Right lobe of liver (tissue), 6 donors: ENCODE measurements at regions not wholly inside any gene's neighbourhood (a gene's known extent, or its start where the extent isn't known, plus 50 kb on each side); places are given as distances from the start of the nearest gene placed in this dataset.

ENCODE experiments used
- ATAC-seq, 4 donors: fragments of 200-7000 bp; cut with Tn5 transposase; one replicate each; pipeline ENCODE4 v1.9.1; 2020; ENCODE audit warnings: mild to moderate bottlenecking in 4 of 4, moderate library complexity in 4 of 4
- DNase-seq, 3 donors: peaks; one replicate each; pipeline ENCODE4 v3.0.0-alpha.2; 2020
- H3K27ac ChIP-seq, 3 donors: fragments of 200-600 bp; one replicate each; pipeline ENCODE4 v1.8.0; 2022
- H3K27me3 ChIP-seq, 2 donors: fragments of 200-600 bp; one replicate each; pipeline ENCODE4 v1.8.0; 2022
- H3K36me3 ChIP-seq, 4 donors: fragments of 200-600 bp; sonication (generic) in 1 of 4; one replicate each; pipeline versions ENCODE4 v1.5.1 to v1.8.0; 2017 to 2022; ENCODE audit warnings: control low read depth in 1 of 4
- H3K4me1 ChIP-seq, 4 donors: fragments of 200-600 bp; sonication (generic) in 1 of 4; one replicate each; pipeline versions ENCODE4 v1.5.1 to v1.8.0; 2017 to 2022; ENCODE audit warnings: control low read depth in 1 of 4
- H3K4me3 ChIP-seq, 3 donors: fragments of 200-600 bp; one replicate each; pipeline ENCODE4 v1.8.0; 2022
- H3K9me3 ChIP-seq, 4 donors: fragments of 200-600 bp; sonication (generic) in 1 of 4; one replicate each; pipeline versions ENCODE4 v1.5.1 to v1.8.0; 2017 to 2022; ENCODE audit warnings: control low read depth in 1 of 4
- CTCF ChIP-seq, 4 donors: fragments of 200-600 bp in 3 of 4; fragments of 450-650 bp in 1 of 4; IDR thresholded peaks; one replicate each; pipeline versions ENCODE4 v1.5.1 to v1.8.0; 2016 to 2022; ENCODE audit warnings: antibody characterized with exemption in 4 of 4, mild to moderate bottlenecking in 2 of 4
- POLR2A ChIP-seq: fragments of 450-650 bp; IDR thresholded peaks from one replicate; pipeline ENCODE4 v1.6.1; 2017; ENCODE audit warnings: antibody characterized with exemption, mild to moderate bottlenecking
- WGBS: methylation state at CpG from one replicate; pipeline ENCODE4 v1.1.6; 2018; ENCODE audit warnings: low coverage, low lambda C conversion rate; ENCODE audit not compliant: insufficient coverage; ENCODE audit errors: missing lambda C conversion rate; 5-methylcytosine and 5-hydroxymethylcytosine counted together
- intact Hi-C, 2 donors: fragments of 100-400 bp; cut with DNase I; formaldehyde crosslinking; loops; one replicate each; pipeline versions ENCODE4 v1.11.2 to v1.14.1; 2022
- donor health status: DM: no; HTN: yes; CAD: no.
- donor health status: DM: no; HTN: no; CAD: no.
- donor health status: DM: no; HTN: no; CAD: no.
- donor health status: DM: no; HTN: yes; CAD: no.
- donor health status: DM: no; HTN: yes; CAD: no.

DNA sequence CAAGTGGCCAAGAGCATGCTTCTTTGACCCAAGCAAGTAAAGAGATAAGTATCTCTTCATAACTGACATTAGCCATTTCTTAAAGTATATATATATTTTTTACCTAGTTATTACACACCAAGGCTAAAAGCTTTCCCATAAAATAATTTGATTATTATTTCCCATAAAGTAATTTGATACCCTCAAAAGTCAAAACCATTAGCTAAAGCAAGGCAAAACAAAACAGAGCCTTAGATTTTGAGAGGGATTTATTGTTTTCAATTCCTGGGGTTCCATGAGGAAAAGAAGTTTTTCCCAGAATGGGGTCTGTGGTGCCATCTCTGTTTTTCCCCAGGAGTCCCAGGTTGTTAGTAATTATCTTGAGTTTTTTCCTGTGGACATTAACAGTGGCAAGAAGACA, 125.5 kb upstream of the NUDT4 start:
- Histone ChIP-seq H3K4me3 (no peak overlapping the region), H3K4me1 (no peaks in the 10 kb centered on the region), H3K36me3 (no peaks in the 10 kb centered on the region), H3K9me3 (no peaks in the 10 kb centered on the region), H3K27ac (no peak overlapping the region), H3K27me3 (no peaks in the 10 kb centered on the region)
- ATAC-seq = no peak
- intact Hi-C loops = no loop called here
- no peak for DNase-seq
- no peak for TF ChIP-seq CTCF (IDR thresholded peaks at IDR 0.05)
- TF ChIP-seq POLR2A = no peak

DNA sequence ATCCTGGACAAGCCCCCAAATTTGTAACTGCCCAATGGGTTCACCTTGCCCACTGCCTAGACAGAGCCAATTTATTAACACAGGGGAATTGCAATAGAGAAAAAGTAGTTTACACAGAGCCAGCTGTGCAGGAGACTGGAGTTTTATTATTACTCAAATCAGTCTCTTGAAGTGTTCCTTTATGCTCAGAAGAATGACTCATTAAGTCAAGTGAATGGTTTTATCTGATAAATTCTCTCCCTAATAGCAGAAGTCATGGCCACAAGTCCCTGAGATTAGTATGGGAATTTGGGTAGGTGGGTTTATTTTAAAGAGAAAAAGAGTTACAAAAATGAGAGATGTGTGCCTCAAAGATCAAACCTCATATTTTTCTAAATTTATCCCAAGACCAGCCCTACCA, 122.8 kb upstream of the NUDT4 start:
- intact Hi-C loops = no loop called here
- Histone ChIP-seq H3K36me3 (no peaks in the 10 kb centered on the region), H3K4me3 (no peak overlapping the region), H3K27me3 (no peaks in the 10 kb centered on the region), H3K27ac (no peak overlapping the region), H3K4me1 (no peaks in the 10 kb centered on the region), H3K9me3 (no peaks in the 10 kb centered on the region)
- ATAC-seq (no peak), DNase-seq (no peak)
- TF ChIP-seq CTCF (IDR thresholded peaks at IDR 0.05) = no peak
- no peak for TF ChIP-seq POLR2A

DNA sequence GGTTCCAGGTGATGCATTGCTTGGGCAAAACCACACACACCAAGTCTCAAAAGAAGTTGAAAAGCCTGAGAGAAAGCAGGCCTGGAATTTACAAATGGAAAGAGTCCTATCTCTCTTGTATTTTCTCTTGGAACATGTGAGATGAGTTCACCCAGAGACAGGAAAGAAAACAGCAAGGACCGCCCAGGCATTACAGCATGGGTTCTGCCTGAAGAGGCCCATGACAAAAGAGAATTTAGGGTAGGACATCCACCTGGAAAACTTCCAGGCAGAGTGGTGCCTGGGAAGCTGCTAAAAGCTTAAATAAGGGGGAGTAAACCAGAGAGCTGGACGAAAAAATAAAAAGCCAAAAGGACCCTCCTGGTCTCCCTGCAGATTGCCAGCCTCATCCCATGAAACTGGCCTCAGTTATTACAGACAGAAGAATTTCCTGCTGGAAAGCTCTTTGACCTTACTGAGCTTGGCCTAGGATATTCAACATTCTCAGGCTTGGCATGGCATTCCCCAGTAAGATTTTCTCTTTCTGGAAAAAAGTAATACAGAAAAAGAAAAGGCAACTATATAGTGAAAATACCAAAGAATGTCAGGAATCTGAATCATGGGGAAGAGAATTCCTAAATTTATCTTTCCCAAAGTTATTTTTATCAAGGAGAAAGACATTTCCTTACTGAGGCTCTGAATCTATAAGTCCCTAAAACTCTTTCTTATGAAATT, 121.3 kb upstream of the NUDT4 start:
- Histone ChIP-seq H3K27ac (no peak overlapping the region), H3K4me3 (no peak overlapping the region), H3K36me3 (no peaks in the 10 kb centered on the region), H3K27me3 (no peaks in the 10 kb centered on the region), H3K9me3 (no peaks in the 10 kb centered on the region), H3K4me1 (no peaks in the 10 kb centered on the region)
- DNase-seq (no peak), ATAC-seq (no peak)
- TF ChIP-seq POLR2A = no peak
- TF ChIP-seq CTCF (IDR thresholded peaks at IDR 0.05) = no peak
- WGBS = 64% methylated on average over 2 of the region's 2 CpGs
- intact Hi-C loops = no loop called here

DNA sequence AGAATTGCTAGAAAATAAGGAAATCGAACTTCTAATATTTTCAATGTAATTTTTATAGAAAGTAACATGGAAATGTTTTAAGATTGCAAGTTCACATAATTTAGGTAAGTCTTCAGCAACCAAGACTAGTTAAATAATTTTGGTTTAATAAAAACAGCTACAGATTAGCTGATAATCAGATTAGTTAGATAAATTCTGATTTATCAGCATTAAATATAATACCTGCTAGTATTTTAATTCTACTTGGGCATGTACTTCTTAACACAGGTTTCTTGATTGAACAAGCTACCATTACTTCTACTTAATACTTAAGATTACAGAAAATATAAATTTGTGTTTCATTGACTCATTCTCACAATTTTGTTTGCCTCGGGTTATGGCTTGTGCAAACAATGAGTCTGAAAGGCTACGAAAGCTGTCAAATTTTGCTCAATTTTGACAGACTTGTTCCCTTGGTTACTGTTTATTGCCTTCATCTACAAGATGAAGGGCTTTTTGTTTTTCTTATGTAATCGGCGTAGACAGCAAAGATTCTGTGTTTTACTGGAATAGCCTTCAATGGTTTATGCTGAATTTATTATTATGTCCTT, 116.1 kb upstream of the NUDT4 start:
- intact Hi-C loops = no loop called here
- Histone ChIP-seq H3K36me3 (no peaks in the 10 kb centered on the region), H3K27ac (no peak overlapping the region), H3K4me3 (no peak overlapping the region), H3K27me3 (no peaks in the 10 kb centered on the region), H3K4me1 (no peaks in the 10 kb centered on the region), H3K9me3 (no peaks in the 10 kb centered on the region)
- 85% methylated on average over 5 of the region's 5 CpGs for WGBS
- TF ChIP-seq POLR2A (no peak), CTCF (IDR thresholded peaks at IDR 0.05) (no peak)
- ATAC-seq (no peak), DNase-seq (no peak)

GRCh38 chr12:93272997-93273396, 104.7 kb upstream of the NUDT4 start:
- H3K9me3 ChIP-seq = no peaks in the 10 kb centered on the region
- no peaks in the 10 kb centered on the region for H3K27me3 ChIP-seq
- DNase-seq (no peak), ATAC-seq (no peak)
- H3K4me3 ChIP-seq = no peak overlapping the region
- intact Hi-C loops = no loop called here
- WGBS = 94% methylated on average over 2 of the region's 2 CpGs
- no peaks in the 10 kb centered on the region for H3K36me3 ChIP-seq
- H3K4me1 ChIP-seq = no peaks in the 10 kb centered on the region
- no peak overlapping the region for H3K27ac ChIP-seq
- no peak for TF ChIP-seq POLR2A
- TF ChIP-seq CTCF (IDR thresholded peaks at IDR 0.05) = no peak
